Uterus (tissue), 3 donors: ENCODE measurements at regions not wholly inside any gene's neighbourhood (a gene's known extent, or its start where the extent isn't known, plus 50 kb on each side); places are given as distances from the start of the nearest gene placed in this dataset.
A peak's percentile ranks its signal among the peaks of the same experiment; 100 is the strongest.
"Not testable (repeated sequence)": the region's sequence is repeated elsewhere in the genome, so short reads cannot be mapped to it uniquely, and the experiment has no call there.

Source experiments
- DNase-seq, 2 donors: peaks; one replicate each; pipeline ENCODE4 v3.0.0-alpha.2; 2019 to 2020
- H3K27ac ChIP-seq, 2 donors: fragments of 200-600 bp; sonication (generic); 1 replicate in 1 of 2; 2 replicates in 1 of 2; pipeline ENCODE4 v1.5.1; 2016 to 2018
- H3K27me3 ChIP-seq, 2 donors: fragments of 200-600 bp; sonication (generic); one replicate each; pipeline ENCODE4 v1.5.1; 2018 to 2019; ENCODE audit warnings: control low read depth in 1 of 2
- H3K36me3 ChIP-seq, 2 donors: fragments of 200-600 bp; sonication (generic); one replicate each; pipeline ENCODE4 v1.5.1; 2019; ENCODE audit warnings: control low read depth in 1 of 2
- H3K4me1 ChIP-seq, 2 donors: fragments of 200-600 bp; sonication (generic); one replicate each; pipeline ENCODE4 v1.5.1; 2018 to 2019; ENCODE audit warnings: control low read depth in 1 of 2
- H3K4me3 ChIP-seq, 2 donors: fragments of 200-600 bp; sonication (generic); 1 replicate in 1 of 2; 2 replicates in 1 of 2; pipeline ENCODE4 v1.5.1; 2018 to 2019; ENCODE audit warnings: mild to moderate bottlenecking in 1 of 2
- H3K9me3 ChIP-seq, 2 donors: fragments of 200-600 bp; sonication (generic); one replicate each; pipeline ENCODE4 v1.5.1; 2019; ENCODE audit warnings: control low read depth in 1 of 2
- CTCF ChIP-seq, 4 experiments: fragments of 200-600 bp in 2 of 4; fragments of 450-650 bp in 2 of 4; sonication (generic) in 2 of 4; IDR thresholded peaks; one replicate each; pipeline ENCODE4 v1.5.1; 2016 to 2019; ENCODE audit warnings: antibody characterized with exemption in 4 of 4, mild to moderate bottlenecking in 2 of 4, moderate library complexity in 1 of 4
- POLR2A ChIP-seq, 2 donors: fragments of 450-650 bp; IDR thresholded peaks; one replicate each; pipeline ENCODE4 v1.6.1; 2016; ENCODE audit warnings: antibody characterized with exemption in 2 of 2, mild to moderate bottlenecking in 1 of 2, moderate library complexity in 1 of 2
- intact Hi-C: fragments of 100-400 bp; cut with DNase I; formaldehyde crosslinking; loops from one replicate; pipeline ENCODE4 v1.15.1; 2023; ENCODE audit warnings: low total_unique reads
- donor health status: DM: yes; HTN: yes; CAD: no.

- no peaks in the 10 kb centered on the region for H3K9me3 ChIP-seq
- intact Hi-C loops = no loop called here
- no peak overlapping the region for H3K27ac ChIP-seq
- H3K4me1 ChIP-seq = no peaks in the 10 kb centered on the region
- H3K36me3 ChIP-seq = no peaks in the 10 kb centered on the region
- no peak for DNase-seq
- TF ChIP-seq POLR2A (IDR thresholded peaks at IDR 0.05) = no peak
- TF ChIP-seq CTCF (IDR thresholded peaks at IDR 0.05) = no peak
- H3K4me3 ChIP-seq = no peak overlapping the region
- no peaks in the 10 kb centered on the region for H3K27me3 ChIP-seq
Observed at GRCh38 chr1:143666851-143667250, 304.9 kb downstream of the FAM72C start.

DNA sequence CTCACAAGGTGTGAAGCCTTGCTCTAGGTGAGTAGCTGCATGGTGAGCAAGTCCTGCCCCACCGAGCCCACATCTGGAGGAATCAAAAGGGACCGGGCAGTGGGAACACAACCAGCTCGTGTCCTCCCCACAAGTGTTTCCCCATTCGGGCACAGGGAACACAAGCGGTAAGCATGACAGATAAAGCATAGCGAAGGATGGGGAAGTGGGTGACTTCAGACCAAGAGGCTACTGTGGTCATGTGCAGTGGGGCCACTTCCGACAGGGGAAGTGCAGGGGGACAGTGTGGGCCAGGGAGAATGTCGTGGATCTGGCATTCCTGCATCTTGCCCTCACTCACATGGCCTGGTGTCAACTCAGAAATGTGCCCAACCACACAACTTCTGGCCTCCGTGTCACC, 306.2 kb downstream of the FAM72C start:
- H3K36me3 ChIP-seq = no peaks in the 10 kb centered on the region
- no peak for TF ChIP-seq POLR2A (IDR thresholded peaks at IDR 0.05)
- no peak for TF ChIP-seq CTCF (IDR thresholded peaks at IDR 0.05)
- H3K27ac ChIP-seq = no peak overlapping the region
- no peaks in the 10 kb centered on the region for H3K27me3 ChIP-seq
- no peak overlapping the region for H3K4me3 ChIP-seq
- no peaks in the 10 kb centered on the region for H3K9me3 ChIP-seq
- no peak for DNase-seq
- H3K4me1 ChIP-seq = no peaks in the 10 kb centered on the region
- intact Hi-C loops = no loop called here

- not testable (repeated sequence) for H3K27me3 ChIP-seq
Observed at GRCh38 chr1:143663056-143663455, 308.7 kb downstream of the FAM72C start.

DNA sequence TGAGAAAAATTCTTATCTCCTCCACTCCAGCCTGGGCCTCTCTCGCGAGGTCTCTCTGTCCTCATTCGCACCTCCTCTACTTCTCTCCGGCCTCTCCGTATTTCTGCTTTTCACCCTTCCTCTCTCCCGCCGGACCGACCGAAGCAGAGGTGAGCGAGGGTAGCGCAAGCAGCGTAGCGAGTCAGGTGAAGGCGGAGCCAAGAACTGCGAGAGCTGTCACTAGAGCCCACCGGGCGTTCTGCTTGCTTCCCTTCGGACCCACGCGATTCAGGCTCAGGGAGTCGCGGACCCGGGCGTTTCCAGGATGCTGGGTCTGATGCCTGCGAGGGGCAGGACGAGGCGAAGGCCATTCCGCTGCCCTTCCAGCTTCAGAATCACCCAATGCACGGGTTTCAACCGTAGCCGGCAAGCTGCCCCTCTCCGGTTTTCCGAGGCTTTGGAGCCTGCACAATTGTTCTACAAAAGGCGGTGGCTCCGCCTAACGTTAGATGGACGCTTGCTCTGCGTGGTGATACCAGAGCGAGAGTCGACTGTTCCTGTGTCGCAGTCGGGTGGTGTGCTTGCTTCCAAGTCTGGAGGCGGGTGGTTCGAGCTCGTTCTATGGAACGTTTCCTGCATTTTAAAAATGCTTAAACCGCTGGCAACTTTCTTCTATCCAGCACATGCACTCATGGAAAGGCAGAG, 310.2 kb downstream of the FAM72C start:
- Histone ChIP-seq H3K27me3 (no peaks in the 10 kb centered on the region), H3K9me3 (no peaks in the 10 kb centered on the region), H3K27ac (no peak overlapping the region), H3K36me3 (no peaks in the 10 kb centered on the region), H3K4me3 (no peak overlapping the region), H3K4me1 (no peaks in the 10 kb centered on the region)
- DNase-seq = no peak
- intact Hi-C loops = no loop called here
- TF ChIP-seq POLR2A (IDR thresholded peaks at IDR 0.05) = no peak

More at GRCh38 chr1:143663056-143663455, 308.7 kb downstream of the FAM72C start:
- H3K36me3 ChIP-seq, H3K4me1 ChIP-seq, DNase-seq, H3K27ac ChIP-seq, H3K4me3 ChIP-seq, H3K9me3 ChIP-seq, intact Hi-C loops: not testable (repeated sequence)

DNA sequence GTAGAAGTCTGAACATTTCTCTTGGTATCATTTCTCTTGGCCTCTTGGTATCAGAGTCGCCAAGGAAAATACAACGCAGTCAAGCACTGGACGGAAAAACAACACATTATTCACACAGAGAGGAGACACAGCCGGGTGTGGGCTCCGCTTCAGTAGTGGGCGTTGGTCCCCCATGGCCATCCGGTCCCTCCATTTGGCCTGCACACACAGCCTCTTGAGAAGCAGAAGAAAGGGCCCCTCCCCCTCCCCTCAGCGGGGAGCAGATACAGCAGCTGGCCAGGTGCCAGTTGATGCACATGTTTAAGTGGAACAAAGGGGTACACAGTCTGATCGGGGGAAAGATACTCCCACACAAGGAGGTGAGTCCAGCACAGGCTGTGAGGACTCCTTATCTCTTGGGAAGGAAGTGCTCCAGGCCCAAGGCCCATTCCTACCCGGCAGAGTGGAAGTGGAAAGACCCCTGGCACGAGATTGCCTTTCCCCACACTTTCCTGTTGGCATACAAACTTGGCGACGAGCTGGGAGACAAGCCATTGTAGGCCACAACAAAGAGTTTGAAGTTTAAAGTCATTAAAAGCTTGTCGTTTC, 311.3 kb downstream of the FAM72C start:
- no peaks in the 10 kb centered on the region for H3K4me1 ChIP-seq
- no peaks in the 10 kb centered on the region for H3K27me3 ChIP-seq
- no peaks in the 10 kb centered on the region for H3K9me3 ChIP-seq
- no peak overlapping the region for H3K4me3 ChIP-seq
- peak in 1 of 2 donors; percentile 47 for DNase-seq
- TF ChIP-seq CTCF (IDR thresholded peaks at IDR 0.05) (no peak), POLR2A (IDR thresholded peaks at IDR 0.05) (no peak)
- no peaks in the 10 kb centered on the region for H3K36me3 ChIP-seq
- H3K27ac ChIP-seq = no peak overlapping the region
- intact Hi-C loops = no loop called here

DNA sequence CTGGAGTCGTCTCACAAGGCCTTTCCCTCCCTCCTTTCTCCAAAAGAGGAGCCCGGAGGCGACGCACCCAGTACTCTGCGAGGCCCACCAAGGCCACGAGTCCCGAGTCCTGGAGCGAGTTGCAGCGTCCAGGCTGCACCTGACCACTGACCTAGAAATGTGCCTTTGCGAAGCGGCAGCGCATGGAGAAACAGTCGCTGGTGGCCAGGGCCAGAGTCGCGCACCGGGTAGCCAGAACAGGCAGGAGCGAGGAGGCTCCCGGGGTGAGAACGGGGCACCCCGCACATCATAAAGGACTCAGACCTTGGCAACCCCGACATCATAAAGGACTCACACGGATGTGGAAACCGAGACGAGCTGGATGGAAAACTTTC, 318.4 kb downstream of the FAM72C start:
- no peak overlapping the region for H3K27ac ChIP-seq
- no peaks in the 10 kb centered on the region for H3K9me3 ChIP-seq
- H3K36me3 ChIP-seq = no peaks in the 10 kb centered on the region
- no peaks in the 10 kb centered on the region for H3K4me1 ChIP-seq
- no peak for DNase-seq
- H3K4me3 ChIP-seq = no peak overlapping the region
- intact Hi-C loops = no loop called here
- no peaks in the 10 kb centered on the region for H3K27me3 ChIP-seq
- TF ChIP-seq CTCF (IDR thresholded peaks at IDR 0.05) = no peak
- no peak for TF ChIP-seq POLR2A (IDR thresholded peaks at IDR 0.05)
